OCI-LY3 (cell line): ENCODE measurements at regions not wholly inside any gene's neighbourhood (a gene's known extent, or its start where the extent isn't known, plus 50 kb on each side); places are given as distances from the start of the nearest gene placed in this dataset.

Experiments used
- H2AFZ ChIP-seq: fragments of 200-600, 300-600 bp; shearing (Covaris generic); 2 replicates; pipeline ENCODE4 v1.6.0; 2014; ENCODE audit warnings: antibody characterized with exemption, low read depth, low read length
- H3K27ac ChIP-seq: fragments of 200-600, 300-600 bp; sonication (generic); 2 replicates; pipeline ENCODE4 v1.5.1; 2014; ENCODE audit warnings: mild to moderate bottlenecking, low read length, moderate library complexity, mixed read lengths
- H3K27me3 ChIP-seq: fragments of 200-600, 300-600 bp; sonication (generic); 2 replicates; pipeline ENCODE4 v1.6.1; 2014; ENCODE audit warnings: low read depth, low read length, mixed read lengths
- H3K36me3 ChIP-seq: fragments of 200-600, 300-600 bp; sonication (generic); replicated peaks from 2 replicates; pipeline ENCODE3; 2014; ENCODE audit warnings: low read depth, low read length, mixed read lengths
- H3K4me1 ChIP-seq: fragments of 300-600, 200-600 bp; sonication (generic); 2 replicates; pipeline ENCODE4 v1.6.1; 2014; ENCODE audit warnings: low read length, mixed read lengths
- H3K4me2 ChIP-seq: fragments of 200-600, 300-600 bp; sonication (generic); 2 replicates; pipeline ENCODE4 v1.6.1; 2014; ENCODE audit warnings: low read length, mixed read lengths
- H3K4me3 ChIP-seq: fragments of 300-600, 200-600 bp; sonication (generic); 2 replicates; pipeline ENCODE4 v1.5.1; 2014; ENCODE audit warnings: antibody characterized with exemption, mild to moderate bottlenecking, low read length, moderate library complexity
- H3K79me2 ChIP-seq: fragments of 300-600, 200-600 bp; shearing (Covaris generic); 2 replicates; pipeline ENCODE4 v1.6.1; 2014; ENCODE audit warnings: mild to moderate bottlenecking, low read length, mixed read lengths
- H3K9ac ChIP-seq: fragments of 300-600, 200-600 bp; shearing (Covaris generic); 2 replicates; pipeline ENCODE4 v1.6.0; 2014; ENCODE audit warnings: mild to moderate bottlenecking, low read length, moderate library complexity
- H3K9me3 ChIP-seq: fragments of 200-600, 300-600 bp; shearing (Covaris generic); 2 replicates; pipeline ENCODE4 v1.6.1; 2014; ENCODE audit warnings: low read length, mixed read lengths; ENCODE audit not compliant: insufficient read depth
- H4K20me1 ChIP-seq: fragments of 200-600, 300-600 bp; sonication (generic); 2 replicates; pipeline ENCODE4 v1.6.1; 2016; ENCODE audit warnings: low read length, mixed read lengths; ENCODE audit not compliant: insufficient read depth
- EZH2phosphoT487 ChIP-seq: fragments of 200-600 bp; shearing (Covaris generic); IDR thresholded peaks from 2 replicates; pipeline ENCODE4 v1.6.1; 2018; ENCODE audit warnings: antibody characterized with exemption, mixed run types, low read depth
- TF ChIP-seq, protein P1 (sequence below): fragments of 200-600, 300-600 bp; sonication (generic); IDR thresholded peaks from 2 replicates; pipeline ENCODE4 v1.5.1; 2014; ENCODE audit warnings: antibody characterized with exemption, low read length, low read depth

GRCh38 chrX:114097427-114097826, 486.5 kb upstream of the HTR2C start:
- TF ChIP-seq, protein P1, sequence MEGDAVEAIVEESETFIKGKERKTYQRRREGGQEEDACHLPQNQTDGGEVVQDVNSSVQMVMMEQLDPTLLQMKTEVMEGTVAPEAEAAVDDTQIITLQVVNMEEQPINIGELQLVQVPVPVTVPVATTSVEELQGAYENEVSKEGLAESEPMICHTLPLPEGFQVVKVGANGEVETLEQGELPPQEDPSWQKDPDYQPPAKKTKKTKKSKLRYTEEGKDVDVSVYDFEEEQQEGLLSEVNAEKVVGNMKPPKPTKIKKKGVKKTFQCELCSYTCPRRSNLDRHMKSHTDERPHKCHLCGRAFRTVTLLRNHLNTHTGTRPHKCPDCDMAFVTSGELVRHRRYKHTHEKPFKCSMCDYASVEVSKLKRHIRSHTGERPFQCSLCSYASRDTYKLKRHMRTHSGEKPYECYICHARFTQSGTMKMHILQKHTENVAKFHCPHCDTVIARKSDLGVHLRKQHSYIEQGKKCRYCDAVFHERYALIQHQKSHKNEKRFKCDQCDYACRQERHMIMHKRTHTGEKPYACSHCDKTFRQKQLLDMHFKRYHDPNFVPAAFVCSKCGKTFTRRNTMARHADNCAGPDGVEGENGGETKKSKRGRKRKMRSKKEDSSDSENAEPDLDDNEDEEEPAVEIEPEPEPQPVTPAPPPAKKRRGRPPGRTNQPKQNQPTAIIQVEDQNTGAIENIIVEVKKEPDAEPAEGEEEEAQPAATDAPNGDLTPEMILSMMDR: no peak
- no peak for TF ChIP-seq EZH2phosphoT487
- H3K9ac ChIP-seq: no peak overlapping the region
- H3K4me1 ChIP-seq: no peaks in the 10 kb centered on the region
- no peaks in the 10 kb centered on the region for H3K36me3 ChIP-seq
- no peak overlapping the region for H2AFZ ChIP-seq
- H3K27me3 ChIP-seq: no peaks in the 10 kb centered on the region
- no peaks in the 10 kb centered on the region for H3K79me2 ChIP-seq
- no peak overlapping the region for H3K27ac ChIP-seq
- no peaks in the 10 kb centered on the region for H4K20me1 ChIP-seq
- no peaks in the 10 kb centered on the region for H3K9me3 ChIP-seq
- no peak overlapping the region for H3K4me3 ChIP-seq
- H3K4me2 ChIP-seq: no peak overlapping the region

GRCh38 chrX:114095789-114096188, 488.1 kb upstream of the HTR2C start:
- Histone ChIP-seq H3K4me2 (no peak overlapping the region), H3K4me1 (no peaks in the 10 kb centered on the region), H3K36me3 (no peaks in the 10 kb centered on the region), H3K9ac (no peak overlapping the region), H3K27ac (no peak overlapping the region), H3K79me2 (no peaks in the 10 kb centered on the region), H3K4me3 (no peak overlapping the region), H2AFZ (no peak overlapping the region), H4K20me1 (no peaks in the 10 kb centered on the region), H3K9me3 (no peaks in the 10 kb centered on the region), H3K27me3 (no peaks in the 10 kb centered on the region)
- TF ChIP-seq EZH2phosphoT487: no peak
- TF ChIP-seq, protein P1: no peak

DNA sequence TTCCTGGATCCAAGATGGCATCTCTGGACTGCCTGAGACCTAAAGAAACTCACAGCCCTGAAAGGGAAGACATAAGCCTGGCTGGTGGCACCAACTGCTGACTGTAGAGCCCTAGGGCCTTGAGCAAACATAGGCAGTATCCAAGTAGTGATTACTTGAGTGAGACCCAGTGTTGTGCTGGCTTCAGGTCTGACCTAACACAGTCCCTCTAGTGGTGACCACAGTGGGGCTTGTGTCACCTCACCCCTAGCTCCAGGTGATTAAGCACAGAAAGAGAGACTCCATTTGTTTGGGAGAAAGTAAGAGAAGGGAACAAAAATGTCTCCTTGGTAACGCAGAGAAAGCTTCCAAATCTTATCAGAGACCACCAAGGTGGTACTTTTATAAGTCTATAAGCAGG, 496.3 kb upstream of the HTR2C start:
- no peak overlapping the region for H3K4me3 ChIP-seq
- no peaks in the 10 kb centered on the region for H3K4me1 ChIP-seq
- TF ChIP-seq, protein P1: no peak
- no peak for TF ChIP-seq EZH2phosphoT487
- no peaks in the 10 kb centered on the region for H4K20me1 ChIP-seq
- H3K4me2 ChIP-seq: no peak overlapping the region
- H3K9ac ChIP-seq: no peak overlapping the region
- no peaks in the 10 kb centered on the region for H3K9me3 ChIP-seq
- no peak overlapping the region for H2AFZ ChIP-seq
- H3K27me3 ChIP-seq: no peaks in the 10 kb centered on the region
- no peaks in the 10 kb centered on the region for H3K36me3 ChIP-seq
- no peaks in the 10 kb centered on the region for H3K79me2 ChIP-seq
- no peak overlapping the region for H3K27ac ChIP-seq

GRCh38 chrX:114077773-114078172, 506.1 kb upstream of the HTR2C start:
- Histone ChIP-seq H3K79me2 (no peaks in the 10 kb centered on the region), H4K20me1 (no peaks in the 10 kb centered on the region), H2AFZ (no peak overlapping the region), H3K9ac (no peak overlapping the region), H3K36me3 (no peaks in the 10 kb centered on the region), H3K9me3 (no peaks in the 10 kb centered on the region), H3K4me3 (no peak overlapping the region), H3K4me2 (no peak overlapping the region), H3K4me1 (no peaks in the 10 kb centered on the region), H3K27ac (no peak overlapping the region), H3K27me3 (no peaks in the 10 kb centered on the region)
- TF ChIP-seq, protein P1: no peak
- TF ChIP-seq EZH2phosphoT487: no peak
